Fibroblast of lung (primary cell): ENCODE measurements at regions not wholly inside any gene's neighbourhood (a gene's known extent, or its start where the extent isn't known, plus 50 kb on each side); places are given as distances from the start of the nearest gene placed in this dataset.

Source experiments
- DNase-seq, 2 donors: peaks; one replicate each; pipeline versions ENCODE4 v3.0.0 to v3.0.0-alpha.2; 2010; ENCODE audit warnings: low read depth in 2 of 2
- H2AFZ ChIP-seq: 2 replicates; pipeline ENCODE4 v1.5.1; 2012; ENCODE audit warnings: low read length, control low read depth, inconsistent platforms
- H3K27ac ChIP-seq: 2 replicates; pipeline ENCODE4 v1.5.1; 2011; ENCODE audit warnings: low read length, control low read depth; ENCODE audit not compliant: insufficient read depth
- H3K27me3 ChIP-seq: 2 replicates; pipeline ENCODE4 v1.5.1; 2011; ENCODE audit warnings: mild to moderate bottlenecking, low read length; ENCODE audit not compliant: control insufficient read depth, insufficient read depth
- H3K36me3 ChIP-seq: 2 replicates; pipeline ENCODE4 v1.5.1; 2011; ENCODE audit warnings: low read length; ENCODE audit not compliant: control insufficient read depth, insufficient read depth
- H3K4me1 ChIP-seq: 2 replicates; pipeline ENCODE4 v1.5.1; 2011; ENCODE audit warnings: low read length; ENCODE audit not compliant: control insufficient read depth, insufficient read depth; ENCODE audit errors: extremely low read depth
- H3K4me2 ChIP-seq: 2 replicates; pipeline ENCODE4 v1.5.1; 2011; ENCODE audit warnings: low read length, control low read depth; ENCODE audit not compliant: insufficient read depth; ENCODE audit errors: extremely low read depth
- H3K4me3 ChIP-seq, 4 experiments: fragments of 200-600 bp in 1 of 4; sonication (generic) in 1 of 4; replicated peaks in 1 of 4; 2 replicates each; pipeline ENCODE4 v1.5.1; 2011 to 2016; ENCODE audit warnings: low read length in 4 of 4, low read depth in 3 of 4, mild to moderate bottlenecking in 3 of 4, control low read depth in 2 of 4, inconsistent platforms in 1 of 4, mixed read lengths in 1 of 4; ENCODE audit not compliant: insufficient read depth in 1 of 4; ENCODE audit errors: control extremely low read depth in 1 of 4
- H3K79me2 ChIP-seq: 2 replicates; pipeline ENCODE4 v1.5.1; 2012; ENCODE audit warnings: mild to moderate bottlenecking, low read length, inconsistent platforms; ENCODE audit not compliant: control insufficient read depth, insufficient read depth
- H3K9ac ChIP-seq: 2 replicates; pipeline ENCODE4 v1.5.1; 2011; ENCODE audit warnings: mild to moderate bottlenecking, low read length, control low read depth; ENCODE audit not compliant: insufficient read depth
- H3K9me3 ChIP-seq: 2 replicates; pipeline ENCODE4 v1.5.1; 2012; ENCODE audit warnings: low read depth, low read length; ENCODE audit not compliant: control insufficient read depth, insufficient read depth
- H4K20me1 ChIP-seq: 2 replicates; pipeline ENCODE4 v1.5.1; 2011; ENCODE audit warnings: low read length; ENCODE audit not compliant: control insufficient read depth, insufficient read depth; ENCODE audit errors: extremely low read depth
- CTCF ChIP-seq, 2 donors: IDR thresholded peaks in 1 of 2; conservative IDR thresholded peaks in 1 of 2; 1 replicate in 1 of 2; 2 replicates in 1 of 2; pipeline ENCODE4 v1.5.1; 2011 to 2012; ENCODE audit warnings: low read length in 2 of 2, control low read depth in 1 of 2, inconsistent platforms in 1 of 2, low read depth in 1 of 2, mild to moderate bottlenecking in 1 of 2
- EZH2 ChIP-seq: IDR thresholded peaks from 2 replicates; pipeline ENCODE4 v1.5.1; 2012; ENCODE audit warnings: low read length, control low read depth, mild to moderate bottlenecking; ENCODE audit errors: missing control alignments

- H3K36me3 ChIP-seq = no peaks in the 10 kb centered on the region
- no peak for DNase-seq
- no peak overlapping the region for H3K9ac ChIP-seq
- no peak overlapping the region for H3K4me3 ChIP-seq
- no peaks in the 10 kb centered on the region for H3K4me1 ChIP-seq
- TF ChIP-seq CTCF (conservative IDR thresholded peaks at IDR 0.05 in 1 of 2, IDR thresholded peaks at IDR 0.05 in 1 of 2; ENCODE audit: low read depth in 1 of 2, low read length in 2 of 2) (no peak), EZH2 (no peak)
- H3K27me3 ChIP-seq = no peaks in the 10 kb centered on the region
- H2AFZ ChIP-seq = no peak overlapping the region
- no peaks in the 10 kb centered on the region for H3K79me2 ChIP-seq
- no peak overlapping the region for H3K27ac ChIP-seq
- H3K4me2 ChIP-seq = no peak overlapping the region
- no peaks in the 10 kb centered on the region for H4K20me1 ChIP-seq
- H3K9me3 ChIP-seq = no peaks in the 10 kb centered on the region
These were observed 1188.6 kb downstream of the MRPL39 start for GRCh38 chr21:24418671-24419070.

GRCh38 chr21:24411429-24411828, 1195.9 kb downstream of the MRPL39 start:
- no peak for TF ChIP-seq EZH2
- TF ChIP-seq CTCF (conservative IDR thresholded peaks at IDR 0.05 in 1 of 2, IDR thresholded peaks at IDR 0.05 in 1 of 2; ENCODE audit: low read depth in 1 of 2, low read length in 2 of 2) = no peak
- no peak overlapping the region for H3K27ac ChIP-seq

GRCh38 chr21:24403221-24403620, 1204.1 kb downstream of the MRPL39 start:
- no peak for DNase-seq
- H3K9me3 ChIP-seq = no peaks in the 10 kb centered on the region
- H3K27ac ChIP-seq = no peak overlapping the region
- H2AFZ ChIP-seq = no peak overlapping the region
- TF ChIP-seq CTCF (conservative IDR thresholded peaks at IDR 0.05 in 1 of 2, IDR thresholded peaks at IDR 0.05 in 1 of 2; ENCODE audit: low read depth in 1 of 2, low read length in 2 of 2) (no peak), EZH2 (no peak)
- no peaks in the 10 kb centered on the region for H4K20me1 ChIP-seq
- no peak overlapping the region for H3K4me2 ChIP-seq
- H3K79me2 ChIP-seq = no peaks in the 10 kb centered on the region
- H3K4me3 ChIP-seq = no peak overlapping the region
- no peaks in the 10 kb centered on the region for H3K27me3 ChIP-seq
- H3K36me3 ChIP-seq = no peaks in the 10 kb centered on the region
- H3K4me1 ChIP-seq = no peaks in the 10 kb centered on the region
- no peak overlapping the region for H3K9ac ChIP-seq

More at GRCh38 chr21:24411429-24411828, 1195.9 kb downstream of the MRPL39 start:
- no peak overlapping the region for H2AFZ ChIP-seq
- no peak for DNase-seq
- no peaks in the 10 kb centered on the region for H4K20me1 ChIP-seq
- no peaks in the 10 kb centered on the region for H3K9me3 ChIP-seq
- H3K4me3 ChIP-seq = no peak overlapping the region
- no peaks in the 10 kb centered on the region for H3K27me3 ChIP-seq
- no peaks in the 10 kb centered on the region for H3K79me2 ChIP-seq
- no peaks in the 10 kb centered on the region for H3K36me3 ChIP-seq
- no peak overlapping the region for H3K4me2 ChIP-seq
- H3K9ac ChIP-seq = no peak overlapping the region
- no peaks in the 10 kb centered on the region for H3K4me1 ChIP-seq
